Fibroblast of lung (primary cell): ENCODE measurements at regions not wholly inside any gene's neighbourhood (a gene's known extent, or its start where the extent isn't known, plus 50 kb on each side); places are given as distances from the start of the nearest gene placed in this dataset.

ENCODE experiments used
- CTCF ChIP-seq, 2 donors: IDR thresholded peaks in 1 of 2; conservative IDR thresholded peaks in 1 of 2; 1 replicate in 1 of 2; 2 replicates in 1 of 2; pipeline ENCODE4 v1.5.1; 2011 to 2012; ENCODE audit warnings: low read length in 2 of 2, control low read depth in 1 of 2, inconsistent platforms in 1 of 2, low read depth in 1 of 2, mild to moderate bottlenecking in 1 of 2
- EZH2 ChIP-seq: IDR thresholded peaks from 2 replicates; pipeline ENCODE4 v1.5.1; 2012; ENCODE audit warnings: low read length, control low read depth, mild to moderate bottlenecking; ENCODE audit errors: missing control alignments

- TF ChIP-seq CTCF (conservative IDR thresholded peaks at IDR 0.05 in 1 of 2, IDR thresholded peaks at IDR 0.05 in 1 of 2; ENCODE audit: low read depth in 1 of 2, low read length in 2 of 2) (no peak), EZH2 (no peak)
These were observed 86.8 kb upstream of the ST6GAL2 start for GRCh38 chr2:106972782-106973181.
